ENCODE measurements at regions not wholly inside any gene's neighbourhood (a gene's known extent, or its start where the extent isn't known, plus 50 kb on each side); places are given as distances from the start of the nearest gene placed in this dataset.
"Not testable (repeated sequence)": the region's sequence is repeated elsewhere in the genome, so short reads cannot be mapped to it uniquely, and the experiment has no call there.

- no peak overlapping the region for H3K4me3 ChIP-seq (ENCODE audit: low read length)
- DNase-seq (ENCODE audit: low read depth): no peak
- TF ChIP-seq, protein P1, sequence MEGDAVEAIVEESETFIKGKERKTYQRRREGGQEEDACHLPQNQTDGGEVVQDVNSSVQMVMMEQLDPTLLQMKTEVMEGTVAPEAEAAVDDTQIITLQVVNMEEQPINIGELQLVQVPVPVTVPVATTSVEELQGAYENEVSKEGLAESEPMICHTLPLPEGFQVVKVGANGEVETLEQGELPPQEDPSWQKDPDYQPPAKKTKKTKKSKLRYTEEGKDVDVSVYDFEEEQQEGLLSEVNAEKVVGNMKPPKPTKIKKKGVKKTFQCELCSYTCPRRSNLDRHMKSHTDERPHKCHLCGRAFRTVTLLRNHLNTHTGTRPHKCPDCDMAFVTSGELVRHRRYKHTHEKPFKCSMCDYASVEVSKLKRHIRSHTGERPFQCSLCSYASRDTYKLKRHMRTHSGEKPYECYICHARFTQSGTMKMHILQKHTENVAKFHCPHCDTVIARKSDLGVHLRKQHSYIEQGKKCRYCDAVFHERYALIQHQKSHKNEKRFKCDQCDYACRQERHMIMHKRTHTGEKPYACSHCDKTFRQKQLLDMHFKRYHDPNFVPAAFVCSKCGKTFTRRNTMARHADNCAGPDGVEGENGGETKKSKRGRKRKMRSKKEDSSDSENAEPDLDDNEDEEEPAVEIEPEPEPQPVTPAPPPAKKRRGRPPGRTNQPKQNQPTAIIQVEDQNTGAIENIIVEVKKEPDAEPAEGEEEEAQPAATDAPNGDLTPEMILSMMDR (conservative IDR thresholded peaks at IDR 0.05; ENCODE audit: low read depth, low read length): no peak
Observed at GRCh38 chr4:40681600-40681999, 51.9 kb upstream of the RBM47 start.

DNA sequence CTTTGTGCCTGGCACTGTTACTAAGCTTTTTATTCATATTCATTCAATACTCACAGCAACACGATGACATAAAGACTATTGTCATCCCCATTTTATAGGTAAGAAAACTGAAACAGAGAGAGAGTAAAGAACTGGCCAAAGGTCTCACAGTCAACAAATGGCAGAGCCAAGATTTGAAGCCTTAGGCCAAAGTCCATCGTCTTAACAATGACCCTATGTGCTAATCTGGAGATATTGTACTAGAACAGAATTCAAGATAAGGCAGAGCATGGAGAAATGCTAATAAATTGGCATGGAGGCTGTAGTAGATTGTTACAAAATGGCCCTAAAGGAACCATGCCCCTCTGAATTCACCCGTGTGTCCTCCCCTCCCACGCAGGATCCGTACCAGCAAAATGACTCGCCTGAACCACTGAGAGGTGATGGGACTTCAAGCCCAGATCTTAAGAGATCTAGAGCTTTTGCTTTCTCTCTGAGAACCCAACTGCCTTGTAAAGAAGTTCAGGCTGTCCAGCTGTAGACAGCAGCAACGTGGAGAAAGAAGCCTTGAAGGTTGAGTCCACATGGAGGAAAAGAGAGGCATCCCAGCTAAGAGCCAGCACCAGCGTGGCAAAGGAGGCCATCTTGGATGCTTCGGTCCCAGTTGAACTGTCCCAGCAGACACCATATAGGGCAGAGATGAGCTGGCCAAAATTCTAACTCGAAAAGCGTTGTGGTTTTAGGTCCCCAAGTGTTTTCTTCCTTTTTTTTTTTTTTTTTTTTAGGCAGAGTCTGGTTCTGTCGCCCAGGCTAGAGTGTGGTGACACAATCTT is 52.8 kb upstream of the RBM47 start:
- H3K4me3 ChIP-seq (ENCODE audit: low read length): no peak overlapping the region
- TF ChIP-seq, protein P1 (conservative IDR thresholded peaks at IDR 0.05; ENCODE audit: low read depth, low read length): no peak
- DNase-seq (ENCODE audit: low read depth): no peak

GRCh38 chr4:40683536-40684145 is 54.0 kb upstream of the RBM47 start:
- not testable (repeated sequence) for H3K4me3 ChIP-seq (ENCODE audit: low read length); DNase-seq (ENCODE audit: low read depth)

- H3K4me3 ChIP-seq (ENCODE audit: low read length): no peak overlapping the region
- no peak for DNase-seq (ENCODE audit: low read depth)
- TF ChIP-seq, protein P1 (conservative IDR thresholded peaks at IDR 0.05; ENCODE audit: low read depth, low read length): no peak
Observed at GRCh38 chr4:40684404-40684803, 54.7 kb upstream of the RBM47 start.

DNA sequence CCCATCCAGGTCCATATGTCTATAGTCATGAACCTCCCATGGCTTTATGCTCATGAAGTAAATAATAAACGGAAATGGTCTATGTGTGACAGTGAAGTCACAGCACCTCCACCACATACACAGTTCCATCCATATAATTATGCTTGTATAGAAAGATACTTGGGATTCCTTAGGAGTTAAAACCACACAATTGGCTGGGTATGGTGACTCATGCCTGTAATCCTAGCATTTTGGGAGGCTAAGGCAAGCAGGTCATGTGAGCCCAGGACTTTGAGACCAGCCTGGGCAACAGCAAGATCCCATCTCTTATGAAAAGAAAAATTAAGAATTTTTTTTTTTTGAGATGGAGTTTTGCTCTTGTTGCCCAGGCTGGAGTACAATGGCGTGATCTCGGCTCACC is 55.6 kb upstream of the RBM47 start:
- no peak overlapping the region for H3K4me3 ChIP-seq (ENCODE audit: low read length)
- peak; percentile 82 for DNase-seq (ENCODE audit: low read depth)
- TF ChIP-seq, protein P1 (conservative IDR thresholded peaks at IDR 0.05; ENCODE audit: low read depth, low read length): no peak

GRCh38 chr4:40686081-40686913 is 56.6 kb upstream of the RBM47 start:
- no peak for DNase-seq (ENCODE audit: low read depth)
- TF ChIP-seq, protein P1 (conservative IDR thresholded peaks at IDR 0.05; ENCODE audit: low read depth, low read length): no peak
- H3K4me3 ChIP-seq (ENCODE audit: low read length): no peak overlapping the region

DNA sequence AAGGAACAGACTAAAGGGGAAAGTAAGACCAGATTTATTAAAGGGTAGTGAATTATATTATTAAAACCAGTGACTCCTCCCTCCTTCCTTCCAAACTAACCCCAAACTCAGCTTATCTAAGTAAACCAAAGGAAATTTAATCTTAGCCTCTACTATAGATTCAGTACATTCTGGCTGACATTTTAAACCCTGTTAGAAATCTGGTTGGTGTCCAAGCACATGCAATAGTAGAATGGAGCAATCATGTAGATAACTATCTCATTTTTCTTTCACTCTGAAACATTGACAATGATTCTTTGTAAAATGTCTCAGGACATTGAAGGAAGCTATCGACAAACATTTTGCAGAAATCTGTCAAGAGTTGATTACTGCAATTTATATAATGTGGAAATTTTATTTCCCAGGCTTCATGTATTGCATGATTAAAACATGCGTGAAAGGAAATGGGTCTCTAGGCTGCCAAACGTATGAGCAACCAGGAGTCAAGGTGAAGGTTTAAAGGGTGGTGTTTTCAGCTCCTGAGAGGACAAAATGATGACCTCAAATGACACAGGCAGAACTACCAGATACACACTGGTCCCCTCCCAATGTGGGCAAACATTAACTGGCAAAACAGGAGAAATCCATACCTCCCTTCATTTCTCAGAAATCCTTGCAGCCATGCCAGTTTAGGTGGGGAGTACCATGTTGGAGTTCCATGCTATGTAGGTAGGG is 58.2 kb upstream of the RBM47 start:
- TF ChIP-seq, protein P1 (conservative IDR thresholded peaks at IDR 0.05; ENCODE audit: low read depth, low read length): no peak
- no peak overlapping the region for H3K4me3 ChIP-seq (ENCODE audit: low read length)
- no peak for DNase-seq (ENCODE audit: low read depth)

Data from retinal pigment epithelial cell (primary cell).